Amniotic stem cell (primary cell): ENCODE measurements at regions not wholly inside any gene's neighbourhood (a gene's known extent, or its start where the extent isn't known, plus 50 kb on each side); places are given as distances from the start of the nearest gene placed in this dataset.

ENCODE experiments used
- DNase-seq: peaks from one replicate; lab custom pipeline; 2025; lab: John Stamatoyannopoulos, UW

- no peak for DNase-seq
Measured at GRCh38 chr16:80418517-80419355, 122.1 kb upstream of the DYNLRB2 start.

GRCh38 chr16:80417706-80418271 lies 123.0 kb upstream of the DYNLRB2 start:
- no peak for DNase-seq

DNA sequence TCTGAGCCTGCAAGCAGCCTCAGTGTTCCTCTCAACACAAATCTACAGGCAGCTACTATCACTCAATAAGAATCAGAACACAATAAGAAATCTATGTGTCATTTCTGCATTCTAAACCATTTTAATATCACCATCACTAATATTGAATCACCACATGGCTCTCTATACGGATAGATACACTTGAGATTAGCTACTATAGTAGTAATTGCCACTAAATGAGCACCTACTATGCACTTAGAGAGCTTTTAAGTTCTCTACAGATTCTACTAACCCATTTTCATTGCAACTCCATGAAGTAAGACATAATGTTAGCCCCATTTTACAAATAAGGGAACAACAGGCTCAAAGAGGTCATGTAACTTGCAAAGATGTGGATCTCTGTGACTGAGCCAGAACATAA lies 132.8 kb upstream of the DYNLRB2 start:
- no peak for DNase-seq

- DNase-seq: no peak
Measured at GRCh38 chr16:80407265-80407987, 133.4 kb upstream of the DYNLRB2 start.

- no peak for DNase-seq
Measured at GRCh38 chr16:80404847-80405246, 135.9 kb upstream of the DYNLRB2 start.

DNA sequence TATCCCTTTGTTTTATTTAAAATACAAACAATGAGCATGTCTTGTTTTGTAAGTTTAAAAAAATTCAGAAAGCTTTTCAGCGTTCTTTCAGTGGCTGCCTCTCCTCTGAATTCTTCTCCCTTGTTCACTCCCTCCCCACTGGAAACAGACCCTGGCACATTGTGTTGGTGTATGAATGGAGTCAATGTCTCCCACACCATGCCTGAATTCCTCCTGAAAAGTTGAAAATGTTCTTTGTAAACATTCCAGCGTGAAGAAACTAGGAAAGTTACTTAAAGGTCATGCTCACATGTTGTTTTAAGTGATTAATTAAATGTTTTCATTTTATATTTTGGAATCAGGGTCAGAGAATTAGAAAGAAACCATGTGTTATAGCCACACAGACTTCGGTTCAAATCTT lies 136.9 kb upstream of the DYNLRB2 start:
- no peak for DNase-seq

DNA sequence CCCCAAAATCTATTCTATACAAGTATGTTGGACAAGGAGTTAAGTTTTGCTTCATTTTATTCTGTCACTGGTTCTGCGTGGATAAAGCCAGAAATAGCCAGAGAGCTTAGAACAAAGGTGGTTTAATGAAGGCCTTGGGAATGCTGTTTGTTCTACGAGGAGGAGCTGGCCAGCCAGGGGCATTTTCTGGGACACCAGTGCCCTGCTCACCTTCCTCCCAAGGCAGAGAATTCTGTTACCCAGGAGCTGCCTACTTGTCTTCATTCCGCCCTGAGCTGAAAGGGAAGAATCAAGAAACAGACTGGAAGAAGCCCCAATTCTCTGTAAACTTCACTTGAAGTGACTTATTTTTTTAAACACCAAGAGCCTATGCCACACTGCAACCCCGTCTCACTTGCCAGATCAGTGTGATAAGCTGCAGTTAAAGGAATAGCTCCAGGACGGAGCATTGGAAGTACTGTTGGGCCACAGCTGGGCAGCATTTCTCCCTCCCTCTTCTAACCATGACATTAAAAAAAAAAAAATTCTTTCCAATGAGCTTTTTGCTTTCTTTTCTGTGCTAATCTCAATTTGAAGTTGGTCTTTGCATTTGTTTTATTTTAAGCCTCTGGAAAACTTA lies 149.8 kb upstream of the DYNLRB2 start:
- no peak for DNase-seq

DNA sequence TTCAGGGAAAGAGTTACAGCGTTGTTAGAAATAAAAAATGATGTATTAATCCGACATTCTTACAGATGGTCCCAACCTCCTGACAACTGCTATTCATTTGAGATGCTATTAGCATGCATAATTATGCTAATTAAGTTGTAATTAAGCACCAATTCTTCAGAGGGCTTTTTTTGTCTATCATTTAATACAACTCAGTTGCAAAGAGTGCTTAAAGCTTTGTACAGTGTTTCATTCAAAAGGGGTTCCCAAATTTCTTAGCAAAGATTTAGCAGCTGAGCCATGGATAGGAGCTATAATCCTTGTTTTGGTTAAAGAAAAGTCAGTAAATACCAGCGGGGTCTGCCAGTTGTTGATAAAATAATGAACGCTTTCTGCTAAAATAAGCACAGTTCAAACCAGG lies 150.7 kb upstream of the DYNLRB2 start:
- no peak for DNase-seq

- no peak for DNase-seq
Measured at GRCh38 chr16:80389338-80389737, 151.5 kb upstream of the DYNLRB2 start.

DNA sequence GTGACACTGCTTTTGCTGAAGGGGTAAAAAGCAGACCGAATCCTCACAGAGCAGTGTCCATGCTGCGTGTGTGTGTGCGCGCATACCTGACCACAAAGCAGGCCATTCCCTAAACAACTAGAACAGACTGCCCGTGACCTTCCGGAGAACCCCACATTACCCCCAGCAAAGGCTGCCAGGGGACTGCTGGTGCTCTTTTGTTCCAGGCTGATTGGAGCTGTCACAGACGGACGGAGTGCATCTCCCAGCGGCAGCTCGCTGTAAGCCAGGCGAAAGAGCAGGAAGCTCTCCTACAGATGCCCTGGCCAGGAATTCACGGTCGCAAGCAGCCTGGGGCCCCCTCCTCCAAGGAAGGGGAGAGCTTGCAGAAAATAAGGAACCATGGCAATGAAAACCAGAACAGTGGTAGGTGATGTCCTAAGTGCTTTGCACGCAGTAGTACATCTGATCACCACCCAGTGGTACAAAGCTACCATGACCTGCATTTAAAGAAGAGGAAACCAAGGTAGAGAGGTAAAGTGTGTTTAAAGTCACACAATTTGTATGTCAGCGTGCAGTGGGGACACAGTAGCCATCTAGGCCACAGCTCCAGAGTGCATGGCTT lies 153.4 kb upstream of the DYNLRB2 start:
- DNase-seq: no peak

DNA sequence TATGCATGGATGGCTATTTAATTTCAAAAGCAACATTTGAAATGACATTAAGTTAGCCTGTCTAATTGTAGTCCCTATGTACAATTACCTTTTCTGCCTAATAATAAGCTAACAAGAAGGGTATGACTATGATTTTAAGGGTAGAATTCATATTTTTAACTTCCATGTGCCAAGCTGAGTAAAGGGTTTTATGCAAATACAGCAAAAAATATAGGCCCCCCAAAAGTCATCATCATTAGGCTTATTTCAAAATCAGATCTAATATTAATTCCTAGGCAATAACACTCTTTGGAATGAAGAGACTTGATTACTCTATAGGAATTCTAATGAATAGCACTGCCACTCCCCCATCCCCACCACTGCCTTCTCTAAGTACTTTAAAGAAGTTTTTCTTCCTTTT lies 155.9 kb upstream of the DYNLRB2 start:
- no peak for DNase-seq

- DNase-seq: no peak
Measured at GRCh38 chr16:80380514-80380913, 160.3 kb upstream of the DYNLRB2 start.

DNA sequence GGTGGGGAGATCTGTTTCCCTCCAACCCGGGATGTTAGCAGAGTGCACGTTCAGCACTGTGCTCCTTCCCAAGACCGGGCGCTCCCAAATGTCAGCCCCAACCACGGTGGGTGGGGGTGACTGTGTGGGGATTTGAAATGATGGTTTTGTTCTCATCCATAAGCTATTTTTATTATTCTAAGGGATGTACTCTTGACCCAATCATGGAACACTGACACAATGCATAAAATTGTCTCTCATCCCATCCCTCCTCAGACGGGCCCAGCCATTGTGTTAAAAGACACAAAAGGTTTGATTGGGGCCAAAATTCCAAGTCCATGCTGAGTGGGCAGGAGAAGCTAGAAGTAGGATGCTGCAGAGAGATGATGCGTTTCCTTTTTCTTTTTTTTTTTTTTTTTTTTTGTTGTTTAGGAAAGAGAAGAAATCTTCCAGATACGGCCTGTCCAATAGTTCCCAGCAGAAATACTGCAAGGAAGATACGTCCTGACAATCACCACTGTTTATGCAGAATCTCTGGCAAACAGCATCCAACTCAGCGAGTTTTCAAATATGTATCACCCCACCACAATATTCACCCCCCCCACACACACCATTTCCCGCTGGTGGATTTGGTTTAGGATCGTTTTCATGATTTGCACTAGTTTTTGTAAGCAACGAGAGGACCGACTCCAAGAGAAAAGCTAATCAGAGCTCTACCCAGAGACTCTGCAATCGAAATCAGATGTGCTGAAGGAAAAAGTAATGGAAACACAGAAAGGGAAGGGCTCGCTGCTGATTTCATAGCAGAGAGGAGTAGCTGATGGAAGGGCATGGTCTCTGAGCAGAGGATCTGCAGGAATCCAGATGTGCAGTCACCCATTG lies 163.5 kb upstream of the DYNLRB2 start:
- DNase-seq: no peak

DNA sequence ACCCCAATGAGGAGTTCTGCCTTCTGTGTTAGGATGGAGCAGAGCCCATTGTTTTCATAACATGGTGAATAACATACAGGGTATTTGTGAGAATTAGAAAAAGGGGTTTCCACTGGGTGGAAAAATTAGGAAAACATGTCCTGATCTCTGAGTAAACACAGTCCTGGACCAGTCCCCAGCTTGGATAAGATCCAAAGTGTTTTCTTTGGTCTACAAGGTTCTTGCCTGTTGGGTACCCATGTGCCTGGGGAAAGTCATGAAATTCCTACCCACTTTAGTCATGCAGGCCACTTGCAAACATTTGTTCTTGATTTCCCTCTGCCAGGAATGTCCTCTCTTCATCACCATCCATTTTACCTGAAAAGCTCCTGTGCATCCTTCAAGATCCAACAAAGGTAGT lies 164.8 kb upstream of the DYNLRB2 start:
- no peak for DNase-seq

DNA sequence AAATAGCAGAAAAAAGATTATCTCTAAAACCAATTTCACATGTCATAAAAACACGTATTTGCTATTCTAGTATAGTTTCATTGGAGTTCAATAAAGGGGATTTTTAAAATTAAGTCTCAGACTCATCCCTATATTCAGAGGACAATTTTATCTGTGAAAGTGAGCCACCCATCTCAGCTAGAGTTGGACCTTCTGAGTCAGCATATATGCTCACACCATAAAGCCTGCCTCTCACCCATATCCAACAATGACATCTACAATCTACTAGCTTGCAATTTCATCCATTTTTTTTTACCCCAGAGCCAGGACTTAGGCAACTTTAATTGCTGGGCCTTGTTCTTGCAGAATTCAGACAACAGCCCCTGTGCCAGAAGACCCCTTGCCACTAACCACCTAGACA lies 165.3 kb upstream of the DYNLRB2 start:
- no peak for DNase-seq

DNA sequence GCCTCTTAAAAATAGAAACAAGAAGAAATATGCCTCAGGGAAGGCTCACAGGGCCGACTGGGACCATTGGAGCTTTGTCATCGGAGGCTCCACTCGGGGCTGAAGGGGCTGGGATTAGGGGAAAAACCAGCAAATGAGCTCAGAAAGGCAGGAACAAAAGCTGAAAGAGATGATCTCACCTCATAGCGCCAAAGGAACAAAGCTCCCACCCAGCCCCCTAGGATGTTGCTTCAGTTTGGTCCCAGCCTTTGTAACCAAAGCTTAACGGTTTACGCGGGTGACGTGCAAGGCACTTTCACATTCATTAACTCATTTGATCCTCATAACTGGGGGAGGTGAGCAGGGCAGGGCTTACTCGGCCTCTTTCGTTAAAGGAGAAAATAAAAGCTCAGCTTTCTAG lies 168.5 kb upstream of the DYNLRB2 start:
- no peak for DNase-seq

GRCh38 chr16:80369138-80369958 lies 171.4 kb upstream of the DYNLRB2 start:
- peak; percentile 18 for DNase-seq

DNA sequence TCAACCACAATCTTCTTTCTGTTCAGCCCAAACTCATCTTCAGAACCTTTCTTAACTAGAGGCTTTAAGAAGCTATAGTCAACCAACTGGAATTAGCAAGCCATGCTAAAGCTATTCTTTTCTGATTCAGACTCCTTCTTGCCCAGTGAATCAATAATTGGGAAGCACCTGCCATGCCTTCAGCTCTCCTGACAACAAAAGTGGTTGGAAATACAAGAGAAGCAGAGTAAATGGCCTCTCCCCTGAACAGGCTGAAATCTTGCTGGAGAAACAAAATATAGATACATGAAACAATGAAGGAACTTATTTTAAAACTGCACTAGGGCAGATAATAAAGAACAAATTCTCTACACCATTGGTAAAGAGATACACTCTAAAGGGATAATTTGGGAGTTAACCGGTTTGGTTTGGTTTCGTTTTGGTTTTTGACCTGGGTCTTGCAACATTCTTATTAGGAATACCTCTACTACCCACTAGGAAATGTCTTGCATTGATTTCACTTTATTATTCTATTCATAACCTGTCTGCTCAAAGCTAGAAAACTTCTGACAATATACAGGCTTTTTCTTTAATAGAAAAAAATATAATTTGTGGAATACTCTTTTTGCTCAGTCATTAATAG lies 173.6 kb upstream of the DYNLRB2 start:
- no peak for DNase-seq

DNA sequence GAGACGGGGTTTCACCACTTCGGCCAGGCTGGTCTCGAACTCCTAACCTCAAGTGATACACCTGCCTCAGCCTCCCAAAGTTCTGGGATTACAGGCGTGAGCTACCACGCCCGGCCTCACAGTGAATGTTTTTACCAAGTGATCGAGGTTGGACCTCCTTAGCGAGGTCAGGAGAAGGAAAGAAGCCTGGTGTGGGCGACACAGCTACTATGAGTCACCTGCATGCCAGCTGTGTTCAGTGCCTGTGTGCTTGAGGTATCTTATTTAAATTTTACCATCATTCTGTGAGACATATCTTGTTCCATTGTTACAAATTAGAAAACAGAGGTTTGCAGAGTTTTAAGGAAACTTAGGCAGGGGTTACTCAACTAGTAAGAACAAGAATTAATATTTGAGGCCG lies 174.8 kb upstream of the DYNLRB2 start:
- no peak for DNase-seq

DNA sequence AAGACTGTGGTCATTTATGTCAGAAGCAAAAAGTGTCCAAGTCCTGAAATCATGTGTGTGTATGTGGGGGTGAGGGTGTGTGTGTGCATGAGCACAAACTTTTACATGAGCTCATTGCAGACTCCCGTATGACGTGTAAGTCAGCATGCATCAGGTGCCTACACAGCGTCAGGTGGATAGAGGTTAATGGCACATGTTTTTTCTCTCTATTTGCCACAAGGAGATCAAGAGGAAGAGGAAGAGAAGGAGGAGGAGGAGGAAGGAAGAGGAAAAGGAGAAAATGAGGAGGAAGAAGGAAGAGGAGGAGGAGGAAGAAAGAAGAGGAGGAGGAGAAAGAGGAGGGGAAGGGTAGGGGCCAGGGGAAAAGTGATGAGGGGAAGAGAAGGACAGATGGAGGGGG lies 178.0 kb upstream of the DYNLRB2 start:
- DNase-seq: no peak
